Neural crest cell (in vitro differentiated cells): ENCODE measurements at regions not wholly inside any gene's neighbourhood (a gene's known extent, or its start where the extent isn't known, plus 50 kb on each side); places are given as distances from the start of the nearest gene placed in this dataset.

Experiments
- DNase-seq: peaks from one replicate; pipeline ENCODE4 v3.0.0; 2021; ENCODE audit warnings: low read depth, mixed read lengths, low spot score
- H3K27ac Mint-ChIP-seq: one replicate; pipeline ENCODE4 v1.8.0; 2021; ENCODE audit warnings: mild to moderate bottlenecking, mixed read lengths; ENCODE audit not compliant: unreplicated experiment
- H3K27me3 Mint-ChIP-seq: 2 replicates; pipeline ENCODE4 v1.8.0; 2021; ENCODE audit warnings: low read depth, mild to moderate bottlenecking, mixed read lengths
- H3K36me3 Mint-ChIP-seq: 2 replicates; pipeline ENCODE4 v1.8.0; 2021; ENCODE audit warnings: low read depth, mild to moderate bottlenecking, mixed read lengths
- H3K4me1 Mint-ChIP-seq: 2 replicates; pipeline ENCODE4 v1.8.0; 2021; ENCODE audit warnings: mixed read lengths
- H3K4me3 Mint-ChIP-seq: one replicate; pipeline ENCODE4 v1.8.0; 2021; ENCODE audit warnings: mild to moderate bottlenecking, mixed read lengths
- H3K9me3 Mint-ChIP-seq: 2 replicates; pipeline ENCODE4 v1.8.0; 2021; ENCODE audit warnings: mixed read lengths
- TF ChIP-seq, protein P1 (sequence below): fragments of 200-600 bp; sonication (generic); conservative IDR thresholded peaks from 2 replicates; pipeline ENCODE4 v1.5.0; 2021; ENCODE audit warnings: antibody characterized with exemption, mild to moderate bottlenecking

DNA sequence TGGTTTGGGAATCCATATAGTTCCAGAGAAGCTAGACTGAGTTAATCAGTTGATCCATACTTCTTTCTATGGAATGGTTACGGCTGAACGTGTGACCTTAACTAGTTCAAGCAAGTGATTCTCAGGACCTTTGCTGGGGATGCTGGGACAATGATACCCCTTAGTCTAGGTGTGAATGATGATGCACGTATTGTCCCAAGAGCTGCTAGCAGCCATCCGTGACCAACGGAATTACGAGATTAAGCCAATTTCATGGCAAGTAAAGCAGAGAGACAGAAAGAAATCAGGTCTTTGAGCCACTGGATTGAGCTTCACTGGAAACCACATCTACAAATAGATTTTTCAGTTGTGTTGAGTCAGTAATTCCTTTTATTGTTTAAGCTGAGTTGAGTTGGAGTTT, 99.2 kb upstream of the LIFR start:
- Mint-ChIP-seq H3K4me1 (peaks cover 14% of the 10 kb centered on the region), H3K4me3 (no peak overlapping the region), H3K9me3 (no peaks in the 10 kb centered on the region), H3K27ac (no peak overlapping the region), H3K36me3 (no peaks in the 10 kb centered on the region), H3K27me3 (no peaks in the 10 kb centered on the region)
- TF ChIP-seq, protein P1, sequence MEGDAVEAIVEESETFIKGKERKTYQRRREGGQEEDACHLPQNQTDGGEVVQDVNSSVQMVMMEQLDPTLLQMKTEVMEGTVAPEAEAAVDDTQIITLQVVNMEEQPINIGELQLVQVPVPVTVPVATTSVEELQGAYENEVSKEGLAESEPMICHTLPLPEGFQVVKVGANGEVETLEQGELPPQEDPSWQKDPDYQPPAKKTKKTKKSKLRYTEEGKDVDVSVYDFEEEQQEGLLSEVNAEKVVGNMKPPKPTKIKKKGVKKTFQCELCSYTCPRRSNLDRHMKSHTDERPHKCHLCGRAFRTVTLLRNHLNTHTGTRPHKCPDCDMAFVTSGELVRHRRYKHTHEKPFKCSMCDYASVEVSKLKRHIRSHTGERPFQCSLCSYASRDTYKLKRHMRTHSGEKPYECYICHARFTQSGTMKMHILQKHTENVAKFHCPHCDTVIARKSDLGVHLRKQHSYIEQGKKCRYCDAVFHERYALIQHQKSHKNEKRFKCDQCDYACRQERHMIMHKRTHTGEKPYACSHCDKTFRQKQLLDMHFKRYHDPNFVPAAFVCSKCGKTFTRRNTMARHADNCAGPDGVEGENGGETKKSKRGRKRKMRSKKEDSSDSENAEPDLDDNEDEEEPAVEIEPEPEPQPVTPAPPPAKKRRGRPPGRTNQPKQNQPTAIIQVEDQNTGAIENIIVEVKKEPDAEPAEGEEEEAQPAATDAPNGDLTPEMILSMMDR: no peak
- no peak for DNase-seq

DNA sequence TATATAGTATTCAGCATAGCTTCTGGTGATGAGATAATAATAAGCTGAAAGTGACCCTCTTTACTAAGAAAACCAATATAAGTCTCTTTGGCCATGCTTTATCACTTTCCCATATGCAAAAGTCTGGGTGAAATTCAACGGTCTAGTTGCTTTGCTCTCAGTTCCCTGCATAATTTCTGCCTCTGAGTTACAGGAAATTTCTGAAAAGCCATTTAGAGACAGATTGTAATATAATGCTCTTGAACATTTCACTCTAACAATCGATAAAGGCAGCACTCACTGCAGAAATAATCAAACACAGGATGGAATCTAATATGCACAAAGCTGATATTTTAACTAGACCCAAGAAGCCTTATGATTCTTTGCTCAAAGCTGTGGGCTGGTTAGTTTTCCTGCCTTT, 100.1 kb upstream of the LIFR start:
- H3K27me3 Mint-ChIP-seq: no peaks in the 10 kb centered on the region

DNA sequence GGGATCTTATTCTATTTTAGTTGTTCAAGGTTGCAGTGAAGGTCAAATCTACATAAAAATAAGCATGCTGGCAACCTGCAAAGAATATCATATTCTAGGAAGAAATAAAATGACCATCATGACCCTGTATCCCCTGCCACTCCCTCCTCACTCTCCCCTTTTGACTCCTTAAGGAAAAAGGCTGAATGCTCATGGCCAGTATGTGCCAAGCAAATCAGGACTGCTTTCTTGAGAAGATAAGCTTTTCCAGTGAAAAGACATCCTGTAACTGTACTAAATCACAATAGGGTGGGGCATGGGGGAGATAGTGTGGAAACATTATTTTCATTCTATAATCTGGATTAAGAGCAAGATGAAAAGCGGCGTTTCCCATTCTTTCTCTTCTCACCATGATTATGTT, 100.6 kb upstream of the LIFR start:
- no peaks in the 10 kb centered on the region for H3K27me3 Mint-ChIP-seq
- no peak overlapping the region for H3K4me3 Mint-ChIP-seq
- H3K27ac Mint-ChIP-seq: no peak overlapping the region
- DNase-seq: no peak
- TF ChIP-seq, protein P1: no peak
- H3K9me3 Mint-ChIP-seq: no peaks in the 10 kb centered on the region
- no peaks in the 10 kb centered on the region for H3K36me3 Mint-ChIP-seq
- peaks cover 10% of the 10 kb centered on the region for H3K4me1 Mint-ChIP-seq

More for the DNA sequence above, 100.1 kb upstream of the LIFR start:
- no peak overlapping the region for H3K4me3 Mint-ChIP-seq
- H3K9me3 Mint-ChIP-seq: no peaks in the 10 kb centered on the region
- no peaks in the 10 kb centered on the region for H3K36me3 Mint-ChIP-seq
- peaks cover 10% of the 10 kb centered on the region for H3K4me1 Mint-ChIP-seq
- TF ChIP-seq, protein P1: no peak
- no peak for DNase-seq
- H3K27ac Mint-ChIP-seq: no peak overlapping the region

DNA sequence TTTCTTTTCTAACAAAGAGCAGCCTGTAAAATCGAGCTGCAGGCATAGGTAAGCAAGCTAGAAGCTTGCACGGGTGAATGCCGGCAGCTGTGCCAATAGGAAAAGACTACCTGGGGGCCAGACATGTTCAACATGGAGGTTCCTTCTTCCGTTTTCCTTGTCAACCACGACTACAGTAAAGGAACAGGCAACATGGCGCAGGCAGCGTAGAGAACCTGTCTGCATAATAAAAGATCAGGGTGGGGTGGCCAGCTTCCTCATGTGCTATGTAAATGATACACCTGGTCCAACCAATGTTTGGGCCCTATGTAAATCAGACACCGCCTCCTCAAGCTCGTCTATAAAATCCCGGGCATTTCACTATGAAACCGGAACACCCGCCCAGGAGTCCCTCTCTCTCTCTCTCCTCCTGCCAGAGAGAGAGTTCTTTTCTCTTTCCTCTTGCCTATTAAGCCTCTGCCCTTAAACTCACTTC, 103.8 kb upstream of the LIFR start:
- Mint-ChIP-seq H3K36me3 (no peaks in the 10 kb centered on the region), H3K27me3 (no peaks in the 10 kb centered on the region), H3K9me3 (peaks cover 3% of the 10 kb centered on the region), H3K4me3 (peak overlapping the region; percentile 32), H3K4me1 (peaks cover 10% of the 10 kb centered on the region), H3K27ac (no peak overlapping the region)
- TF ChIP-seq, protein P1: no peak
- DNase-seq: no peak

DNA sequence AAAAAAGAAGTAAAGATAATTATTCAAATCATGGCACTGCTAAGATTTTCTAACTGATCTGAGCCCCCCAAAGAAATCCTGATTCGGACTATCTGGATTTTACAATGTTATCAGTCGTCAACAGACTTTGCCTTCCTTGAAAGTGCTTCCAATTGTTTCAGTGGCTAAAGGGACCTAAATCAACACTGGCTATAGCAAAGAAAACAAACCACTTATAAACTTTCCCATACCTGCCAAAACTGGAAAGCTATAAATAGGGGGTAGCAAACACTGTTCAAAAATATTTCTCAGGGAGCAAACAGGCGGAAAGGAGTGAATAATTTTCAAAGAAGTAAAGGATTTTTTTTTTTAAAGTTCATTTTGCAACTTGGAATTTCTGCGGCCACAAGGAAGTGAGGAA, 105.6 kb upstream of the LIFR start:
- H3K36me3 Mint-ChIP-seq: no peaks in the 10 kb centered on the region
- no peak overlapping the region for H3K27ac Mint-ChIP-seq
- no peak for DNase-seq
- TF ChIP-seq, protein P1: no peak
- no peaks in the 10 kb centered on the region for H3K27me3 Mint-ChIP-seq
- H3K9me3 Mint-ChIP-seq: peaks cover 8% of the 10 kb centered on the region
- H3K4me1 Mint-ChIP-seq: peaks cover 10% of the 10 kb centered on the region
- H3K4me3 Mint-ChIP-seq: no peak overlapping the region

DNA sequence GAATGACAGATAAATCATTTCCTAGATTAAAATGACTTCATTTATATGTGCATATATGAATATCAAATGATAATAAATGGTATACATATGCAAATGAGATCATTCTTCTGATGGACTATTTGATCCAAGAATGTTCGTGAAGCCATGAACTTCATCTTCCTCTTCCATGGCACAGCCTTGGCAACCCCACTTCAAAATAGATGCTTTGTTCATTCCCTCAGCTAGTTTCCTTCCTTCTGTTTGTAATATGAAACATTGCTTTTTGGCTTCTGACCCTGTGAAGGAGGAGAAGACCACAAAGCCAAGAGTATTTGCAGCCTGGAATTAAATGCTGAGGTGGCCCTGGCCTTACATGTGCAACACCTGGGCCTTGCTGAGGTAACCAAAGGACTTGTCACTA, 106.8 kb upstream of the LIFR start:
- peaks cover 10% of the 10 kb centered on the region for H3K4me1 Mint-ChIP-seq
- TF ChIP-seq, protein P1: no peak
- H3K4me3 Mint-ChIP-seq: no peak overlapping the region
- H3K27ac Mint-ChIP-seq: no peak overlapping the region
- peaks cover 8% of the 10 kb centered on the region for H3K9me3 Mint-ChIP-seq
- no peaks in the 10 kb centered on the region for H3K36me3 Mint-ChIP-seq
- no peaks in the 10 kb centered on the region for H3K27me3 Mint-ChIP-seq
- DNase-seq: no peak
